Neuronal stem cell (in vitro differentiated cells): ENCODE measurements at regions not wholly inside any gene's neighbourhood (a gene's known extent, or its start where the extent isn't known, plus 50 kb on each side); places are given as distances from the start of the nearest gene placed in this dataset.

ENCODE experiments used
- DNase-seq: peaks from one replicate; pipeline ENCODE4 v3.0.0-alpha.2; 2013; ENCODE audit warnings: low spot score
- H2AFZ ChIP-seq: one replicate; pipeline ENCODE4 v1.6.1; 2013; ENCODE audit warnings: mild to moderate bottlenecking, low read length, inconsistent platforms
- H2AK5ac ChIP-seq: 2 replicates; pipeline ENCODE4 v1.6.1; 2013; ENCODE audit warnings: low read depth, mild to moderate bottlenecking, inconsistent platforms, low read length, moderate library complexity, mixed read lengths
- H2BK120ac ChIP-seq: 2 replicates; pipeline ENCODE4 v1.6.1; 2013; ENCODE audit warnings: low read depth, mild to moderate bottlenecking, inconsistent platforms, low read length, moderate library complexity, mixed read lengths
- H2BK12ac ChIP-seq: one replicate; pipeline ENCODE4 v1.6.1; 2013; ENCODE audit warnings: low read length, inconsistent platforms
- H2BK15ac ChIP-seq: 2 replicates; pipeline ENCODE4 v1.6.1; 2013; ENCODE audit warnings: mild to moderate bottlenecking, low read length, inconsistent platforms, mixed read lengths
- H2BK5ac ChIP-seq: one replicate; pipeline ENCODE4 v1.6.1; 2013; ENCODE audit warnings: inconsistent platforms, mild to moderate bottlenecking, low read length, moderate library complexity
- H3K14ac ChIP-seq: one replicate; pipeline ENCODE4 v1.6.1; 2013; ENCODE audit warnings: low read length, inconsistent platforms
- H3K18ac ChIP-seq: 2 replicates; pipeline ENCODE4 v1.6.1; 2013; ENCODE audit warnings: low read length, inconsistent platforms
- H3K23ac ChIP-seq: 2 replicates; pipeline ENCODE4 v1.6.1; 2013; ENCODE audit warnings: low read depth, mild to moderate bottlenecking, mixed read lengths, low read length, inconsistent platforms; ENCODE audit not compliant: poor library complexity
- H3K27ac ChIP-seq: replicated peaks from 3 replicates; pipeline ENCODE4 v1.5.1; 2013; ENCODE audit warnings: low read length, inconsistent platforms
- H3K27me3 ChIP-seq, 3 experiments: 2 replicates each; pipeline ENCODE4 v1.6.1; 2013; ENCODE audit warnings: low read length in 3 of 3, mild to moderate bottlenecking in 2 of 3, inconsistent platforms in 1 of 3, low read depth in 1 of 3, mixed read lengths in 1 of 3, moderate library complexity in 1 of 3; ENCODE audit not compliant: control insufficient read depth in 3 of 3, insufficient read depth in 3 of 3
- H3K36me3 ChIP-seq, 2 donors: replicated peaks in 1 of 2; 2 replicates each; pipeline ENCODE4 v1.6.1; 2013; ENCODE audit warnings: low read length in 2 of 2; ENCODE audit not compliant: control insufficient read depth in 2 of 2, insufficient read depth in 2 of 2
- H3K4ac ChIP-seq: 2 replicates; pipeline ENCODE4 v1.6.1; 2013; ENCODE audit warnings: inconsistent platforms, mild to moderate bottlenecking, low read length, moderate library complexity
- H3K4me1 ChIP-seq, 2 donors: 1 replicate in 1 of 2; 2 replicates in 1 of 2; pipeline ENCODE4 v1.6.1; 2013; ENCODE audit warnings: low read length in 2 of 2, low read depth in 1 of 2; ENCODE audit not compliant: control insufficient read depth in 2 of 2, insufficient read depth in 1 of 2
- H3K4me2 ChIP-seq: one replicate; pipeline ENCODE4 v1.6.1; 2013; ENCODE audit warnings: mild to moderate bottlenecking, low read length, inconsistent platforms; ENCODE audit not compliant: insufficient read depth, poor library complexity, severe bottlenecking
- H3K4me3 ChIP-seq, 2 donors: 2 replicates each; pipeline ENCODE4 v1.5.1; 2013; ENCODE audit warnings: low read length in 2 of 2, mild to moderate bottlenecking in 2 of 2, inconsistent platforms in 1 of 2, moderate library complexity in 1 of 2
- H3K79me1 ChIP-seq: one replicate; pipeline ENCODE4 v1.6.1; 2013; ENCODE audit warnings: low read depth, mild to moderate bottlenecking, inconsistent platforms, low read length, moderate library complexity
- H3K9ac ChIP-seq: one replicate; pipeline ENCODE4 v1.6.1; 2013; ENCODE audit warnings: mild to moderate bottlenecking, low read depth, low read length, inconsistent platforms; ENCODE audit not compliant: poor library complexity
- H3K9me3 ChIP-seq, 2 donors: replicated peaks in 1 of 2; 2 replicates each; pipeline versions ENCODE3 to v1.6.1; 2013; ENCODE audit warnings: low read length in 2 of 2, mild to moderate bottlenecking in 2 of 2, inconsistent platforms in 1 of 2, low read depth in 1 of 2, mixed read lengths in 1 of 2, moderate library complexity in 1 of 2; ENCODE audit not compliant: control insufficient read depth in 2 of 2, insufficient read depth in 1 of 2
- H4K8ac ChIP-seq: one replicate; pipeline ENCODE4 v1.6.1; 2013; ENCODE audit warnings: low read depth, mild to moderate bottlenecking, inconsistent platforms, low read length, moderate library complexity
- H4K91ac ChIP-seq: one replicate; pipeline ENCODE4 v1.6.1; 2013; ENCODE audit warnings: low read length, low read depth, mild to moderate bottlenecking, inconsistent platforms; ENCODE audit not compliant: poor library complexity
- WGBS, 2 donors: extraction: QIAGEN DNeasy Blood & Tissue Kit; methylation state at CpG; one replicate each; pipeline ENCODE4 v1.1.7; 2013; ENCODE audit warnings: missing lambda C conversion rate in 2 of 2, mixed read lengths in 1 of 2; ENCODE audit not compliant: insufficient read length in 2 of 2, insufficient replicate concordance in 1 of 2; ENCODE audit errors: extremely low coverage in 2 of 2; 5-methylcytosine and 5-hydroxymethylcytosine counted together

DNA sequence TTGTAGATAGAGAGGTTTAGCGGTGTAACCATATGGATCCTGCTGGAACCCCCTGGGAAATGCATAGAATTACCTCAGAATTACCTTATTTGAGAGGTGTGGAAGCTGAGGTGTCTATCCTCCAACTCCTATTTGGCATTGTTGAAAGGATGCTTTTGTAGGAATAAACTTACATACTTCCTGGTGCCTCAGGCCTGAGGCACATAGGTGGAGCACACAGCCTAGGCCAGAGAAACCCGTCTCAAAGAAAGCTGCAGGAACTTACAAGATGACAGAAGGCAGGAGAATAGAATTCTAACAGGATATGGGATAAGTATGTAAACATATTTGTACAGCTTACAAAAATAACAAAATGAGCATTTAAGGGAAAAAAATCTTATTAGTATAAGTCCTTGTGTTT lies 1507.2 kb upstream of the ZEB2 start:
- no peaks in the 10 kb centered on the region for H3K4me1 ChIP-seq
- no peak overlapping the region for H2BK120ac ChIP-seq
- H3K27me3 ChIP-seq, result no peaks in the 10 kb centered on the region
- no peak overlapping the region for H3K18ac ChIP-seq
- H3K4ac ChIP-seq, result no peak overlapping the region
- no peak for DNase-seq
- no peak overlapping the region for H2AFZ ChIP-seq
- no peaks in the 10 kb centered on the region for H3K9me3 ChIP-seq
- no peak overlapping the region for H4K91ac ChIP-seq
- H3K27ac ChIP-seq, result no peak overlapping the region
- H3K14ac ChIP-seq, result no peak overlapping the region
- no peak overlapping the region for H2BK5ac ChIP-seq
- H3K4me3 ChIP-seq, result no peak overlapping the region
- H2BK15ac ChIP-seq, result no peak overlapping the region
- no peaks in the 10 kb centered on the region for H3K79me1 ChIP-seq
- no peak overlapping the region for H2BK12ac ChIP-seq
- H3K36me3 ChIP-seq, result no peaks in the 10 kb centered on the region
- H3K9ac ChIP-seq, result no peak overlapping the region
- no peak overlapping the region for H2AK5ac ChIP-seq
- no CpG with 5 or more reads among the region's 2 CpGs for WGBS, 2 donors
- H4K8ac ChIP-seq, result no peak overlapping the region
- H3K4me2 ChIP-seq, result no peak overlapping the region
- H3K23ac ChIP-seq, result no peak overlapping the region

DNA sequence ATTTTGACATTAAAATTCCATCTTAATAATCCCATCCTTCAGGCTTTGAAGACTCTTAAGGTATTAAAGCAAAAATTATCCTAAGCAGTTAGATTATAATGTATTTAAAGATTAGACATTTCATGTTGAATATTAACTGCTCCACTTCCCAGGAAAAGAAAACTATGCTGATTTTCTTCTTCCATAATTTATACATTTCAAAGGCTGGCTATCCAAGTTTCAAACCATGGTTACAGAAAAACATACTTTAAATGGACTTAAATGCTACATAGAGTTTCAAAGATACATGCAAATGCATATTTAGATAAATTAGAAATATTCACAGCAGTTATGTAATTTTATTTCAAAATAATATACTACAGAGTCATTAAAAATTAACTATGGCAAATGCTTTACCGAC lies 1505.6 kb upstream of the ZEB2 start:
- no peak overlapping the region for H3K27ac ChIP-seq
- H2BK5ac ChIP-seq, result no peak overlapping the region
- H2BK12ac ChIP-seq, result no peak overlapping the region
- no peak overlapping the region for H3K18ac ChIP-seq
- no peak for DNase-seq
- H3K9ac ChIP-seq, result no peak overlapping the region
- no peak overlapping the region for H2BK15ac ChIP-seq
- WGBS, 2 donors, result no CpG with 5 or more reads among the region's 1 CpG
- H3K4me1 ChIP-seq, result no peaks in the 10 kb centered on the region
- H4K91ac ChIP-seq, result no peak overlapping the region
- no peak overlapping the region for H2AK5ac ChIP-seq
- H3K4me2 ChIP-seq, result no peak overlapping the region
- no peaks in the 10 kb centered on the region for H3K9me3 ChIP-seq
- H3K4ac ChIP-seq, result no peak overlapping the region
- no peak overlapping the region for H2AFZ ChIP-seq
- no peak overlapping the region for H3K4me3 ChIP-seq
- H3K27me3 ChIP-seq, result no peaks in the 10 kb centered on the region
- no peak overlapping the region for H3K23ac ChIP-seq
- no peaks in the 10 kb centered on the region for H3K36me3 ChIP-seq
- no peak overlapping the region for H2BK120ac ChIP-seq
- no peak overlapping the region for H3K14ac ChIP-seq
- no peak overlapping the region for H4K8ac ChIP-seq
- no peaks in the 10 kb centered on the region for H3K79me1 ChIP-seq

DNA sequence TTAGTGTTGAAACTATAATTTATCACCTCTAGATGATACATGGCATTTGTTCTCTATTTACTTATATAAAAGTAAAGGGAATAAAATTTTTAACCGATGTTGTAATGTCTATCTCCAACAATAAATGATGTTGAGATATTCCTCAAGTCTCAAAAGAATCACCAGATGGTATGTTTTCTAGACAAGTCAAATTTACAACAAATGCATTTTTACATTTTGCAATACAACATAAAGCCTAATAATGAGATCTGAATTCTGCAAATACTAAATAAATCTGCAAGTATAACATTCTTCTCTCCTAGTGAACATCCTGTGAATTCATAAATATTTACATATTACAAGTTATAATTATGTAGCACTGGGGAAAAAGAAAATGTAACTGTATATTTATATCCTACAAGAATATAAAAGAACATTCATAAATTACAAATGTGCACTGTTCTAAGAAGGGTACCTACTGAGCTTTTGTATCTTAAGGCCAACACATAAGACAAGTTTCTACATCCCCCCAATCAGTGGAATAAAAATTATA lies 1504.4 kb upstream of the ZEB2 start:
- Histone ChIP-seq H4K91ac (no peak overlapping the region), H3K4me2 (no peak overlapping the region), H2AK5ac (no peak overlapping the region), H3K14ac (no peak overlapping the region), H3K27me3 (no peaks in the 10 kb centered on the region), H3K9ac (no peak overlapping the region), H3K18ac (no peak overlapping the region), H3K4me3 (no peak overlapping the region), H2BK12ac (no peak overlapping the region), H3K4me1 (no peaks in the 10 kb centered on the region), H3K79me1 (no peaks in the 10 kb centered on the region), H3K36me3 (no peaks in the 10 kb centered on the region), H3K27ac (no peak overlapping the region), H3K23ac (no peak overlapping the region), H4K8ac (no peak overlapping the region), H2BK5ac (no peak overlapping the region), H3K9me3 (no peaks in the 10 kb centered on the region), H2BK120ac (no peak overlapping the region), H2AFZ (no peak overlapping the region), H3K4ac (no peak overlapping the region), H2BK15ac (no peak overlapping the region)
- DNase-seq, result no peak
- WGBS, 2 donors, result no CpG with 5 or more reads among the region's 1 CpG

DNA sequence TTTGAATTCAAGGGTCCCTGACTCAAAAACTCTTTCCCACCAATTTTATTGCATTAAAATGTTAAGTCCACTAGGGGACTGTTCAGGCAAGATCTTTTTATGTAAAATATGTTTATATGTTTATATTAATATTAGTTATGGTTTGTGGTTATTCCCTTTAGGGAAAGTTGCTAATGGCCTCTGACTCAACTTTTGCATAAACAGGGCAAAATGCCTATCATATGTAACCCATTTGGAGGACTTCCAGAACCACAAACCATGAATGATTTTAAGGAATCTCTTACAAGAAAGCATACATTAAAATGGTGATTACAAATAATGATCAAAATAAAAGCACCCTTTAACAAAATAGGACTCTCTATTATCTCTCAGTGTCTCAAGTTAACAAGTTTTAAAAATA lies 1484.5 kb upstream of the ZEB2 start:
- no peak overlapping the region for H4K8ac ChIP-seq
- H3K79me1 ChIP-seq, result no peaks in the 10 kb centered on the region
- H3K9ac ChIP-seq, result no peak overlapping the region
- no peak overlapping the region for H3K27ac ChIP-seq
- H3K4me2 ChIP-seq, result no peak overlapping the region
- H2BK12ac ChIP-seq, result no peak overlapping the region
- no peak for DNase-seq
- H3K14ac ChIP-seq, result no peak overlapping the region
- H3K4me3 ChIP-seq, result no peak overlapping the region
- no peaks in the 10 kb centered on the region for H3K27me3 ChIP-seq
- H3K4ac ChIP-seq, result no peak overlapping the region
- H2AK5ac ChIP-seq, result no peak overlapping the region
- no peak overlapping the region for H3K23ac ChIP-seq
- no peak overlapping the region for H4K91ac ChIP-seq
- no peaks in the 10 kb centered on the region for H3K9me3 ChIP-seq
- H2AFZ ChIP-seq, result no peak overlapping the region
- H2BK15ac ChIP-seq, result no peak overlapping the region
- no peak overlapping the region for H2BK120ac ChIP-seq
- no peaks in the 10 kb centered on the region for H3K36me3 ChIP-seq
- no peak overlapping the region for H2BK5ac ChIP-seq
- H3K18ac ChIP-seq, result no peak overlapping the region
- H3K4me1 ChIP-seq, result no peaks in the 10 kb centered on the region
